GM18870 (cell line): ENCODE measurements at regions not wholly inside any gene's neighbourhood (a gene's known extent, or its start where the extent isn't known, plus 50 kb on each side); places are given as distances from the start of the nearest gene placed in this dataset.

Source experiments
- ATAC-seq: cut with Tn5 transposase; IDR thresholded peaks from one replicate; pipeline ENCODE4 v1.9.1; 2021; ENCODE audit warnings: moderate library complexity; ENCODE audit not compliant: unreplicated experiment

- ATAC-seq, result no peak
Measured at GRCh38 chr17:77819497-77819896, 139.0 kb upstream of the TNRC6C start.

GRCh38 chr17:77821114-77821513 is 137.4 kb upstream of the TNRC6C start:
- ATAC-seq, result no peak

GRCh38 chr17:77822302-77823030 is 136.0 kb upstream of the TNRC6C start:
- ATAC-seq, result no peak

GRCh38 chr17:77824102-77824779 is 134.3 kb upstream of the TNRC6C start:
- ATAC-seq, result no peak

GRCh38 chr17:77824780-77825280 is 133.7 kb upstream of the TNRC6C start:
- no peak for ATAC-seq

- ATAC-seq, result no peak
Measured at GRCh38 chr17:77825621-77826020, 132.9 kb upstream of the TNRC6C start.

DNA sequence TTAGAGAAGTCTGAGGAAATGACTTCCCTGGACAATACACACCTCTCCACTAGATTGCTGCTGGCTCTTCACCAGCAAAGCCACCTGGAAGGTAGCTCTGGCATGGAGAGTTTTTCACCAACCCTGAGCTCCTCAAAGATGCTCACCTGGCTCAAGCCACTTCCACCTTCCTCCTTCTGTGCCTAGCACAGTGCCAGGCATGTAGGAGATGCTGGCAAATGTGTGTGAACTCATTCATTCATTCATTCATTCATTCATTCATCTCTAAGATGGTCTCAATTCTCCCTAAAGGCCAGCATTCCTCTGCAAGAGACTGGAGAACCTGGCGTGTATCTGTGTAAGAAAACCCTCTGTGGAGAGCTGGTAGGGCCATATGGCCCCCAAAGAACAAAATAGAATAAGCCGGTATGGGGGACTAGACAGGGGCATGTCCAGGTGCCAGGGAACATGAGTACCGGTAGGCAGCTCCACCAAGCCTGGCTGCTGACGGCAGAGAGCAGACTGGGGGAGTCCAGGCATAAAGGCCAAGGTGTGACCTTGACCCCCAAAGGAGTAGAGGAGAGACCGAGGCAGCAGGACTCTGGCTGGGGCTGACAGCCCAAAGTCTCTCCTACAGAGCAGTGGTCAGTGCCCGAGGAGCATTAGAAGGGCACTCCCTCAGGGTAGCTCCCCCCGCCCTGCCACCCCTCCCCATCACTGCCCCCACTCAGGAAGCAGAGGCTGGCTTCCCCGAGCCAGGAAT is 132.2 kb upstream of the TNRC6C start:
- no peak for ATAC-seq

GRCh38 chr17:77827039-77827438 is 131.5 kb upstream of the TNRC6C start:
- ATAC-seq, result no peak

DNA sequence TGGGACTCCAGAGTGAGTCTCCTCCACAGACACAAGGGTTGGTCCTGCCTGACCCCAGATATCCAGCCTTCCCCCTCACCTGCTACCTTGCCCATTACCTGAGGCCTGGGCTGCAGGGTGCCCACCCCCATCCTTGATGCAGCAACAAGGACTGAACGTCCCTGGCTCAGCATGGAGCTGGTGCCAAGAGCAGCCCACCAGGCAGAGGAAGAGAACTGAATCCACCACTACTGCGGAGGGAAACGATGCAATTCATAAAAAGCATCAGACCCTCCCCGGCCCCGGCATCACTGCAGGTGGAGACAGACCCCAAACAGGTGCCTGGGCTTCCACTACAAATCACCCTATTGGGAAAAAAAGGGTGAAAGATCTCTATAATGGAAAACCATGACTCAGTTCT is 131.0 kb upstream of the TNRC6C start:
- ATAC-seq, result no peak

DNA sequence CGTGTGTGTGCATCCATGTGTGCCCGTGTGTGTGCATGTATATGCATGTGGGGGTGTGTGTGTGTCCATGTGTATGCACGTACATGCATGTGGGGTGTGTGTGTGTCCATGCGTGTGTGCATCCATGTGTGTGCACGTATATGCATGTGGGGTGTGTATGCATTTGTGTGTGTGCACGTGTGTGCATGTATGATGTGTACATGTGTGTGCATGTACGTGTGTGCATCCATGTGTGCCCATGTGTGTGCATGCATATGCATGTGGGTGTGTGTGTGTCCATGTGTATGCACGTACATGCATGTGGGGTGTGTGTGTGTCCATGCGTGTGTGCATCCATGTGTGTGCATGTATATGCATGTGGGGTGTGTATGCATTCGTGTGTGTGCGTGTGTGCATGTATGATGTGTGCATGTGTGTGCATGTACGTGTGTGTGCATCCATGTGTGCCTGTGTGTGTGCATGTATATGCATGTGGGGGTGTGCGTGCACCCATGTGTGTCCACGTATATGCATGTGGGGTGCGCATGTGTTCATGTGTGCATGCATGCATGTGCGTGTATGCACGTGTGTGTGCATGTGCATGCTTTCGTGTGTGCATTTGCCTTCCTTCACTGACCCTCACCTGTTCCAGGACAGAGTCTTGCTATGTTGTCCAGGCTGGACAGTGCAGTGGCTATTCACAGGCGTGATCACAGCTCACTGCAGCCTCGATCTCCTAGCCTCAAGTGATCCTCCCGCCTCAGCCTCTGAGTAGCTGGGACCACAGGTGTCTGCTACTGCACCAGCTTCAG is 129.6 kb upstream of the TNRC6C start:
- ATAC-seq, result no peak

DNA sequence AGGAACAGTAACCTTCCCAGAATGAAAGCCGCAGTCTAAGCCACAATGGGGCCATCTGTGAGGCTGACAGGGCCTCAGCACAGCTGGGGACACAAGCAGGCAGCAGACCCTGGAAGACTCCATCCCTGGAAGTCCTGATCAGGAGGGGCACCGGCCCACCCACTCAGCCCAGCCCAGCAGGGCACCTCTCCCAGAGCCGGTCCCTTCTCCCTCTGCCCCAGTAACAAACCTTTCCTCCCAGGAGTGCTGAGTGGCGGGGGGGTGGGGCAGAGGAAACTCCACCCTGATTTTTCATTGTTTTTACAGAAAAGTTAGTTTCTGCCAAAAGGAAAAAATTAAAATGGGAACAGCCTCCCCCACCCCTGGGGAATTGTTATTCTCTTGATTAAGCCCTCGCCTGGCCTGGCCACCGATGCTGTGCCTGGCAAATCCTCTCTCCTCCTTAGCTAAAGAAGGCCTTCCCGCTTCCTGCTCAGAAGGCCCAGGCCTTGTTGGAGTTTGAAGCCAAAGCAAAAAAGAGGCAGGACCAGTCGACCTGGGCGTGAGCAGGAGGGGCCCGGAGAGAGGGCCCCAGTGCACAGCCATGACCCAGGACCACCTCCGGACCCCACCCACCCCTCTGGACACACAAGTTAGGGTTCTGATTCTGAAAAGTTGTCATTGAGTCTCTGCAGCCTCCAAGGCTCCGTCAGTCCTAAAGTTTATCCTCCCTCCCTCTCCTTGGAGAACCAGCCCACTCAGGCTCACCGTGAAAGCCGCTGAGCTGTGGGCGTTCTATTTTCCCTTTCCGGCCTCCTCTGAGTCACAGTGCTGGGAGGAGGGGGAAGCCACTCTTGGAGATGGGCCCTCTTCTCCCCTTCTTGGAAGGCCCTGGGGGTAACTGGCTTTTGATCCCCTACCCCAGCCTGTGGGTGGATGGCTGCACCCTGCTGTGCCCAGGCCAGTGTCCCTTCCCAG is 128.4 kb upstream of the TNRC6C start:
- ATAC-seq, result no peak

DNA sequence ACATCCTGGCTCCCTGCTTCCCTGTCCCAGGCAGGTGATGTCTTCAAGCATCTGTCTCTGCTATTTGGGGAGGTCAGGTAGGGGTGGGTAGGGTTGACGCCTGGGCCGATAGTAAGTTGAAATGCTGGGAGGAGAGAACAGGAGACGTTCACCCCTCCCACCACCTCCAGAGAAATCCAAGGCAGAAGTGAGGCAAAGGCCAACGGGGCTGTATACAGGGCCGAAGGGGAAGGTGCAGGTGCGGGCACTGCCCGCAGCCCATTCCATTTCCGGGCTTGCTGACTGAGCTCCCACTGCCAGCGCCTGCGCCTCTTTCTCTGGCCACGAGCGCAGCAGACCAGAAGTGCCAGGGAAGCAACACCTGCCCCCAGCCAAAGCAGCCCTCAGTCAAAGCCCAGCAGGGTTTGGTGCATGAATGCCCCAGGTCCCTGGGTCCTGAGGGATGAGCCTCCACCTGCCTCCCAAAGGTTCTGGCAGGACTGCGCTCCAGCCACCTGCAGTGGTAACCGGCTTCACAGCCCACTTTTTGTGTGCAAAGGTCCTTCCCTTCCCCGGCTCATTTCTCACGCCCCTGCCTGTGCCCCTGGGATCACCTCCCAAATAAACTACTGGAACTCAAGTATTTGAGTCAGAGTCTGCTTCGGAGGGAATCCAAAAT is 127.6 kb upstream of the TNRC6C start:
- no peak for ATAC-seq

GRCh38 chr17:77831474-77832179 is 126.9 kb upstream of the TNRC6C start:
- ATAC-seq, result no peak

GRCh38 chr17:77832180-77832560 is 126.3 kb upstream of the TNRC6C start:
- no peak for ATAC-seq

DNA sequence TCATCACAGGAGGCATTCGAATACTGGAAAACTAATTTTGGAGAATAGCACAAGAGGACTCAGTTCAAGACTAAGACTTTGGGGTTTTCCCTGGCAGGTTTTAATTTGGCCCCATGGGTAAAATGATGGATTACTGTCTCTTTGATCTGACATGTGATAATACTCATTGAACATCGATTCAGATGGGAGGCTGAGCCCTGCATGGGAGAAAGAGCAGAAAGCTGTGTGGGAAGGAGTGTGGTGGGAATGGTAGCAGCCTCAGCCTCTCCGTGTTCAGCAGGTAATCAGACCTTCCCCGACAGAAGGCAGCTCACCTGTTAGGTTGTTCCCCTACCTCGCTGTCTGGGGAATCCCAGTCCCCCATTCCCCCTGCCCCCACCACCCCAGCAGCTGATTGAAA is 124.7 kb upstream of the TNRC6C start:
- no peak for ATAC-seq

GRCh38 chr17:77834170-77835115 is 124.1 kb upstream of the TNRC6C start:
- ATAC-seq, result no peak

- no peak for ATAC-seq
Measured at GRCh38 chr17:77836557-77837041, 121.9 kb upstream of the TNRC6C start.
